GM19452 (cell line): ENCODE measurements at regions not wholly inside any gene's neighbourhood (a gene's known extent, or its start where the extent isn't known, plus 50 kb on each side); places are given as distances from the start of the nearest gene placed in this dataset.
A peak's percentile ranks its signal among the peaks of the same experiment; 100 is the strongest.
"Not testable (repeated sequence)": the region's sequence is repeated elsewhere in the genome, so short reads cannot be mapped to it uniquely, and the experiment has no call there.

ENCODE experiments used
- ATAC-seq: cut with Tn5 transposase; IDR thresholded peaks from one replicate; pipeline ENCODE4 v1.9.1; 2021; ENCODE audit not compliant: unreplicated experiment

GRCh38 chr9:62798884-62799850 lies 1609.3 kb downstream of the SPATA31A7 start:
- ATAC-seq: not testable (repeated sequence)

GRCh38 chr9:62799851-62800371 lies 1610.1 kb downstream of the SPATA31A7 start:
- not testable (repeated sequence) for ATAC-seq

GRCh38 chr9:62800451-62801371 lies 1610.9 kb downstream of the SPATA31A7 start:
- not testable (repeated sequence) for ATAC-seq

- not testable (repeated sequence) for ATAC-seq
Measured at GRCh38 chr9:62801372-62801811, 1611.6 kb downstream of the SPATA31A7 start.

GRCh38 chr9:62801961-62802718 lies 1612.3 kb downstream of the SPATA31A7 start:
- ATAC-seq: peak; percentile 100

GRCh38 chr9:62802719-62803079 lies 1612.9 kb downstream of the SPATA31A7 start:
- ATAC-seq: not testable (repeated sequence)

- ATAC-seq: not testable (repeated sequence)
Measured at GRCh38 chr9:62803099-62803498, 1613.3 kb downstream of the SPATA31A7 start.

- ATAC-seq: not testable (repeated sequence)
Measured at GRCh38 chr9:62804314-62804713, 1614.5 kb downstream of the SPATA31A7 start.

- not testable (repeated sequence) for ATAC-seq
Measured at GRCh38 chr9:62807424-62807823, 1617.6 kb downstream of the SPATA31A7 start.

- not testable (repeated sequence) for ATAC-seq
Measured at GRCh38 chr9:62808081-62808480, 1618.2 kb downstream of the SPATA31A7 start.

- not testable (repeated sequence) for ATAC-seq
Measured at GRCh38 chr9:62810318-62810717, 1620.5 kb downstream of the SPATA31A7 start.

GRCh38 chr9:62810811-62811315 lies 1621.0 kb downstream of the SPATA31A7 start:
- ATAC-seq: not testable (repeated sequence)

- ATAC-seq: not testable (repeated sequence)
Measured at GRCh38 chr9:62815436-62815835, 1625.6 kb downstream of the SPATA31A7 start.

GRCh38 chr9:62816331-62816730 lies 1626.5 kb downstream of the SPATA31A7 start:
- ATAC-seq: not testable (repeated sequence)

- not testable (repeated sequence) for ATAC-seq
Measured at GRCh38 chr9:62817214-62817613, 1627.4 kb downstream of the SPATA31A7 start.

GRCh38 chr9:62822185-62822584 lies 1632.3 kb downstream of the SPATA31A7 start:
- ATAC-seq: not testable (repeated sequence)

- not testable (repeated sequence) for ATAC-seq
Measured at GRCh38 chr9:62827957-62828907, 1638.4 kb downstream of the SPATA31A7 start.

GRCh38 chr9:62830829-62831459 lies 1641.1 kb downstream of the SPATA31A7 start:
- not testable (repeated sequence) for ATAC-seq
